Renal pelvis (tissue), 1 donor: ENCODE measurements at regions not wholly inside any gene's neighbourhood (a gene's known extent, or its start where the extent isn't known, plus 50 kb on each side); places are given as distances from the start of the nearest gene placed in this dataset.

Experiments used
- DNase-seq: peaks from one replicate; pipeline ENCODE4 v3.0.0-alpha.2; 2013

- DNase-seq: no peak
Observed at GRCh38 chr4:141783770-141784169, 147.4 kb downstream of the IL15 start.

GRCh38 chr4:141786946-141787345 is 150.6 kb downstream of the IL15 start:
- no peak for DNase-seq

- DNase-seq: no peak
Observed at GRCh38 chr4:141788169-141788915, 152.0 kb downstream of the IL15 start.

- no peak for DNase-seq
Observed at GRCh38 chr4:141789716-141790115, 153.3 kb downstream of the IL15 start.

DNA sequence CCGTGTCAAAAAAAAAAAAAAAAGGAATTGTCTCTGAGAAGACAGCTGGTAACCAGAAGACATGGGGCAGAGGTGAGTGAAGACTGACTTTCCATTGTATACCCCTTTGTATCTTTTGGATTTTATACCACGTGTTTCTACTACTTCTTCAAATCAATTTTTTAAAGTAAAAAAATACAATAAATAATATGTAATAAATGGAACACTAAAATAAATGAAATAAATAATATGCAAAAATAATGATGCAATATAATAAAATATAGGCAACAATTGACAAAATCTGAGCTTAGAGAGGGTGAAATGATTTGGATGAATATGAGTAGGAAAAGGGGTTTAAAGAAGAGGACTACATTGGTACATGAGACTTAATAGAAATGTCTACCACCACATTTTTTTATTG is 155.8 kb downstream of the IL15 start:
- DNase-seq: no peak

DNA sequence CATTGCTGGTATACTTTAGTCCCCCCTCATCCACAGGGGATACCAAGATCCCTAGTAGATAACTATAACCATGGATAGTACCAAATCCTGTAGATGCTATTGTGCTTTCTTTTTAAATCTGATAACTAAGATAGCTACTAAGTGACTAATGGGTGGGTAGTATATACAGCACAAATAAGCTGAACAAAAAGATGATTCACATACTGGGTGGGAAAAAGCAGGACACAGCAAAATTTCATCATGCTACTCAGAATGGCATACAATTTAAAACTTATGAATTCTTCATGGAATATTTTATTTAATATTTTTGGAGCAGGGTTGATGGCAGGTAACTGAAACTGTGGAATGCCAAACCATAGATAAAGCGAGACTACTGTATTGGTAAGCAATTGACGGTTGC is 161.6 kb downstream of the IL15 start:
- DNase-seq: no peak

GRCh38 chr4:141801558-141801957 is 165.2 kb downstream of the IL15 start:
- DNase-seq: no peak

GRCh38 chr4:141802333-141802732 is 165.9 kb downstream of the IL15 start:
- no peak for DNase-seq

DNA sequence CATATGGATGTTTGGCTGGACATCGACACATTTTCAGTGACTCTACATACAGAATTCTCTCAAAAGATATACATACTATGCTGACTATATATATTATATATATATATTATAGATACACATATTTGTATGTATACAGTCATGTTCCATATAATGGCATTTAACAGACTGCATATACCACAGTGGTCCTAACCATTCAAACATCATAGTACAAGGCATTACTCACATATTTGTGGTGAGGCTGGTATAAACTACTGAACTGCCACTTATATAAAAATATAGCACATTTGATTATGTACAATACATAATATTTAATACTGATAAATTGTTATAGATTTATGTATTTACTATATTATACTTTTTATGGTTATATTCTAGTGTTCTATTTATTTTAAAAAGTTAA is 168.5 kb downstream of the IL15 start:
- DNase-seq: no peak

- no peak for DNase-seq
Observed at GRCh38 chr4:141807103-141807891, 170.9 kb downstream of the IL15 start.

- no peak for DNase-seq
Observed at GRCh38 chr4:141810038-141810711, 173.8 kb downstream of the IL15 start.

GRCh38 chr4:141810712-141811375 is 174.5 kb downstream of the IL15 start:
- DNase-seq: no peak

DNA sequence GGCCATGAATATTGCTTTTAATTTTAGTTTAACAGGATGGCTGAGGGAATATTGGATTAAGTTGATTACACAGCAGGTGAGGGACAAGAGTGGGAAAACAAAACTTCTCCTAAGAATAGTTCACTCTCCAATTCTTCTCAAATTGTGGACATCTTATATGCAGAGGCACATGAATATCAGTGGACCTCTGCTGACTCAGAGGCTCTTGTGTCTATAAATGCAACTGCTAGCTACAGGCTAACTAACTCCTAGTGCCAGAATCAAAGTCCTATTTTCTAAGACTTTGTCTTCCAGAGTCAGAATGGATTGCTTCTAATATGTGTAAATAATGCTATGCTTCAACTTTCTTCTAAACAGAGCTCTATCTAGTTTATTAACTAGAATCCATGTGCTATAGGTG is 175.8 kb downstream of the IL15 start:
- no peak for DNase-seq

DNA sequence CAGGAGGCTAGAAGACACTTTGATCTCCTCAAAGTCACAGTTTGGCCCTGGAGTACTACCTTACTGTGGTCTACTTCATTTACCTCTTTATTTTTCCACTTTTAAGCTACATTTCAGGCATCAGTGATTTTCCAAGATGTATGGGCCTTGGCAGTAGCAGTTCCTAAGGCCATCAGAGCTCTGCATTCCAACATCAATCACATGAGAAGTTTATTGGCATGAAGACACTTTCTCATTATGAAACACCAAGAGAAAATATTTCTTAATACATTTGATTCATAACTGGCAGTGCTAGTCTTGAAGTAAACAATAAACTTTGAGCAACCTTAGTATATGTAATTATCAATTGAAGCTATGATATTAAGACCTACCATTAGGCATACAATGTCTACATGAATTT is 178.1 kb downstream of the IL15 start:
- DNase-seq: no peak

DNA sequence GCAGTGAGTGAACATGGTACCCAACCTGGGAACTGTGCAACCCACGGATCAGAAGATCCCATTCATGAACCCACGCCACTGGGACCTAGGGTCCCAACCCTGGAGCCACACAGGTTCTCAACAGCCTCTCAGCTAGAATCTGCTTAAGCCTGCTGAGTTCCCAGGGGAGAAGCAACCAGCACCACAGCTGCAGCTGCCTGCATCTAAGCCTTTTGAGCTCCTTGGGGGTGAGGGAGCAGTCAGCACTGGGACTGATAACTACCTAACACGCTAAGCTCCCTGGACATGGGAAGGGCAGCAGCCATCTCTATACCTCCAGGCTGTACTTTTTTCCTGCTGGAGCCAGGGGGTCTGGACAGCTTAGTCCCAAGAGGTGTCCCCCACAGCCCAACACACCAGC is 179.3 kb downstream of the IL15 start:
- no peak for DNase-seq

DNA sequence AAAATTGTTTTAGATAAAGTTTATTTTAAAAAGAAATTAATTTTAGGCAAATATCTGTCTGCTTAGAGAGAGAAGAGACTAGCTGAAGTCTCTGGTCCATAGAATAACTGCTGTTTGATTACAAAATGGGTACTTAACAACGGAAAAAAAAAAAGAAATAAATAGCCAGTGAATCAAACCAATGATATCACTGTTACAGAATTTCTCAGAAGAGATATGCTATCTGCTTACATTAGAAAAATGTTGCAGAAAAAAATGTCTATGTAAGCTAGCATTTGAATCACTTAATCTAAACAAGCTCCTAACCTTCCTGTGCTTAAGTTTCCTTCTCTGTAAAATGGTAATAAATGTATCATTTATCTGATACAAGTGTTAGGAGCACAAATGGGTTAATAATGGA is 189.9 kb downstream of the IL15 start:
- DNase-seq: no peak

DNA sequence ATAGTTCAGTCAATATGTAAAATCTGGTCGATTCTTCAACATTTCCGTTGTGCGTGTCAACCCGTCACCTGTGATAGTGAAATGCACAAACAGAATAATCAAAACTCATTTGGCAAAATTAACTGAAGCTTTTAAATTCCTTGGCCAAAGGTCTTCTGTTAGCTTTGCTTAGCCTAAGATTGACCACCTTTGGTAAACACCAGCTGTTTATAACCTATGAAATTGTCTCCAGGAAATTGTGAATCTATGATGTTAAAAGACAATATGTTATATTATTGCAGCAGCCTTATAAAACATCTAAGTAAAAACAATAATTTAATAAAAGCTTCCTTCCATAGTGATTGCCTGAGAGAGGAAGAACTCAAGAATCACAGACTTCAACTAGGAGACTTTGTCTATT is 196.8 kb downstream of the IL15 start:
- DNase-seq: no peak

DNA sequence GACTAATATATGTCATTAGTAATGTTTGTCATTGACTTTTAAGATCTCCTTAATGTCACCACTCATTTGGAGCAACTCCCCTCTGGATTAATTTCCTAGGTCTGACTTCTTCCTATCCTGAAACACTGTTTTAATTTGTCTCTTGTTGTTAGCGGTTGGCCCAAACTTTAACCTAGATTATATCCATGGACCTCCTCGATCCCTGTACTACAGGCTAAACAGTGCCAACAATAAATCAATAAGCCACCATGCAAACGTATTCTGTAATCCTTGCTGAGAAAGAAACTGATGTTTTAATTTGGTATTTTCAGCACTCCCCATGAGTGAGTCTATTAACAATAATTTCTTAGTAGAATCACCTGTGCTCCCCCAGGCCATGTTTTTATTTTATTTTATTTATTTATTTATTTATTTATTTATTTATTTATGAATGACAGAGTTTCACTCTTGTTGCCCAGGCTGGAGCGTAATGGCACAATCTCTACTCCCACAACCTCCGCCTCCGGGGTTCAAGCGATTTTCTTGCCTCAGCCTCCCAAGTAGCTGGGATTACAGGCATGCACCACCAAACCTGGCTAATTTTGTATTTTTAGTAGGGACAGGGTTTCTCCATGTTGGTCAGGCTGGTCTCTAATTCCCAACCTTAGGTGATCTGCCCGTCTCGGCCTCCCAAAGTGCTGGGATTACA is 204.1 kb downstream of the IL15 start:
- DNase-seq: no peak

DNA sequence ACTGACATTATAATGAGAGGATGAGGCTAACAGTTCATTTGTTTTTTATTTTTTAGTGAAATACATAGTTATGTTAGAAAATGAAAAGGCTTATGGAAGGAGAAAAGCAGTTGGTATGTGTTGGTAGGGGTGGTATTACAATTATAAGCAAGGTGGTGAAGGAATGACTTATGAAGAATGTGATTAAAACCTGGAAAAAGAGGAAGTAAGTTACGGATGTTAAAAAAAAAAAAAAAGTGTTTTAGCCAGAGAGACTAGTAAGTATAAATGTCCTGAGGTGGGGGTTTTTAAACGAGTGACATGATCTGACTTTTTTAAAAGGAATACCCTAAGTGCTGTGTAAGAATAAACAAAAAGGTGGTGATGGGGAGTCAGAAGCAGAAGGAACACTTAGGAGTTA is 206.8 kb downstream of the IL15 start:
- no peak for DNase-seq

GRCh38 chr4:141845901-141846300 is 209.5 kb downstream of the IL15 start:
- no peak for DNase-seq

DNA sequence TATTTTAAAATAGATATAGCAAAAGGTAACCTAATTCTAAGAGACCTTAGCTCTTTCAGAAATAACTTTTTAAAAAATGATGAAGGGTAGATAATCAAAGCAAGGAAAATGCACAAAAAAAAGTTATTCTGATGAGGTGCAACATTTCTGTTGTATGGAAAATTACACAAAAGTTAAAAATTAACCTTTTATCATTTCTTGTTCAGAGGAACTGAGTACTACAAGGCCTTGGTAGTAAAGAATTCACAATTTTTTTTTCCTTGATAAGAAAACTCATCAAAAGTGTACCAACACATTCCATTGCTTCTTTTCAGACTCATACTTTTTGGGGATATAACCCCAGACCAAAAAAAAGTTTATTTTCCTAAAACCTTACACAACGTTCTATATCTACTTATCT is 213.0 kb downstream of the IL15 start:
- no peak for DNase-seq

DNA sequence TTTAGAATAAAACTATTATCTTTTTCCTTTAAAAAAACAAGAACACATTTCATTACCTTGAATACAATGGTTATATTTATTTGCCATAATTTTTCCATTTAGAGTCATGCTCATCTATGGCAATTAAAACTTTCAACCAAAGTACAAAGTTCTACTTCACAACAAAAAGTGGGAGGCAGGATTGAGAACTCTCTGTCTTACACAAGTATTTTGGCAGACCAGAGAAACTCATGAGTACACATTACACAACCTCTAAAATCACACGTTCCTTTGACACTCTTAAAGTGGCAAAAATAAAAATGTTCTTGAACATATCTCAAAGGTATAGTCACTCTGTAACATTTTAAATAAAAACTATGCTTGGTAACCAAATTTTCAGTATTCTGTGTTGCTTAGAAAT is 213.4 kb downstream of the IL15 start:
- DNase-seq: no peak
